ENCODE measurements at regions not wholly inside any gene's neighbourhood (a gene's known extent, or its start where the extent isn't known, plus 50 kb on each side); places are given as distances from the start of the nearest gene placed in this dataset.

DNA sequence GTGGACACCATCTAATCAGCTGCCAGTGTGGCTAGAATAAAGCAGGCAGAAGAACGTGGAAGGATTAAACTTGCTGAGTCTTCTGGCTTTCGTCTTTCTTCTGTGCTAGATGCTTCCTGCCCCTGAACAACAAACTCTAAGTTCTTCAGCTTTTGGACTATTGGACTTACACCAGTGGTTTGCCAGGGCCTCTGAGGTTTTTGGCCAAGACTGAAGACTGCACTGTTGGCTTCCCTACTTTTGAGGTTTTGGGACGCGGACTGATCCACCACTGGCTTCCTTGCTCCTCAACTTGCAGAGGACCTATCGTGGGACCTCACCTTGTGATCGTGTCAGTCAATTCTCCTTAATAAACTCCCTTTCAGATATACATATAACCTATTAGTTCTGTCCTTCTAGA is 696.1 kb upstream of the NCAM2 start:
- H3K36me3 ChIP-seq (ENCODE audit: control insufficient read depth, insufficient read depth, low read length), result no peaks in the 10 kb centered on the region
- TF ChIP-seq, protein P1, sequence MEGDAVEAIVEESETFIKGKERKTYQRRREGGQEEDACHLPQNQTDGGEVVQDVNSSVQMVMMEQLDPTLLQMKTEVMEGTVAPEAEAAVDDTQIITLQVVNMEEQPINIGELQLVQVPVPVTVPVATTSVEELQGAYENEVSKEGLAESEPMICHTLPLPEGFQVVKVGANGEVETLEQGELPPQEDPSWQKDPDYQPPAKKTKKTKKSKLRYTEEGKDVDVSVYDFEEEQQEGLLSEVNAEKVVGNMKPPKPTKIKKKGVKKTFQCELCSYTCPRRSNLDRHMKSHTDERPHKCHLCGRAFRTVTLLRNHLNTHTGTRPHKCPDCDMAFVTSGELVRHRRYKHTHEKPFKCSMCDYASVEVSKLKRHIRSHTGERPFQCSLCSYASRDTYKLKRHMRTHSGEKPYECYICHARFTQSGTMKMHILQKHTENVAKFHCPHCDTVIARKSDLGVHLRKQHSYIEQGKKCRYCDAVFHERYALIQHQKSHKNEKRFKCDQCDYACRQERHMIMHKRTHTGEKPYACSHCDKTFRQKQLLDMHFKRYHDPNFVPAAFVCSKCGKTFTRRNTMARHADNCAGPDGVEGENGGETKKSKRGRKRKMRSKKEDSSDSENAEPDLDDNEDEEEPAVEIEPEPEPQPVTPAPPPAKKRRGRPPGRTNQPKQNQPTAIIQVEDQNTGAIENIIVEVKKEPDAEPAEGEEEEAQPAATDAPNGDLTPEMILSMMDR (conservative IDR thresholded peaks at IDR 0.05), result no peak
- Mint-ChIP-seq H3K36me3 (ENCODE audit: low read depth) (no peaks in the 10 kb centered on the region), H3K4me3 (no peak overlapping the region), H3K9me3 (no peaks in the 10 kb centered on the region), H3K27me3 (ENCODE audit: insufficient read depth) (no peaks in the 10 kb centered on the region), H3K27ac (no peak overlapping the region), H3K4me1 (no peaks in the 10 kb centered on the region)
- H3K27ac ChIP-seq (ENCODE audit: low read depth, low read length), result no peak overlapping the region
- no peak overlapping the region for H3K4me3 ChIP-seq (ENCODE audit: low read length)
- no peaks in the 10 kb centered on the region for H3K4me1 ChIP-seq (ENCODE audit: control insufficient read depth, insufficient read depth, low read length)
- no peak for DNase-seq
- no peaks in the 10 kb centered on the region for H3K9me3 ChIP-seq (ENCODE audit: control insufficient read depth, low read length)
- no peak overlapping the region for H3K9ac ChIP-seq (ENCODE audit: extremely low read depth, low read length, poor library complexity, severe bottlenecking)
- WGBS, 2 experiments (ENCODE audit: insufficient coverage in 1 of 2, insufficient read length in 1 of 2), result 96 to 100% methylated on average over 5 to 6 of the region's 6 CpGs
- H3K27me3 ChIP-seq (ENCODE audit: control insufficient read depth, insufficient read depth, low read length, poor library complexity, severe bottlenecking), result no peaks in the 10 kb centered on the region

DNA sequence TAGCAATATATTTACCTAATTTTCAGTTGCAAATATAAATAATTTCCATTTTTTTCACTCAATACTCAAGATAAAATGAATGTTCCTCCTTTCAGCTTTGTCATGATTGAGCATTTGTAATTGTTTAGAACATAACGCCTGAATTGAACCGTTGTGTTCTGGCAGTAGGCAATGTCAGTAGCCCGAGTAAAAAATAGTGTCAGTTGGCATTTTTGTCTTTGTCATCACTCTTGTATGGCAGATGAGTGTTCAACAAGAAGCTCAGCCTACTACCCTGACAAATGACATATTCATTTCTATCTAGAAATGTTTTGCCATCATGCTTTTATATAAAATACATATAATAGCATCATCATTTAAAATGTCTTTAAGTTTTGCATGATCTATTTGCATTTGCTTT is 691.4 kb upstream of the NCAM2 start:
- 91 to 100% methylated on average over 3 of the region's 3 CpGs for WGBS, 2 experiments (ENCODE audit: insufficient coverage in 1 of 2, insufficient read length in 1 of 2)
- no peak overlapping the region for H3K4me3 Mint-ChIP-seq
- H3K27ac Mint-ChIP-seq, result no peak overlapping the region
- TF ChIP-seq, protein P1 (conservative IDR thresholded peaks at IDR 0.05), result no peak
- no peaks in the 10 kb centered on the region for H3K4me1 Mint-ChIP-seq
- no peak overlapping the region for H3K9ac ChIP-seq (ENCODE audit: extremely low read depth, low read length, poor library complexity, severe bottlenecking)
- H3K27me3 ChIP-seq (ENCODE audit: control insufficient read depth, insufficient read depth, low read length, poor library complexity, severe bottlenecking), result no peaks in the 10 kb centered on the region
- no peak overlapping the region for H3K4me3 ChIP-seq (ENCODE audit: low read length)
- no peaks in the 10 kb centered on the region for H3K9me3 ChIP-seq (ENCODE audit: control insufficient read depth, low read length)
- no peaks in the 10 kb centered on the region for H3K27me3 Mint-ChIP-seq (ENCODE audit: insufficient read depth)
- no peaks in the 10 kb centered on the region for H3K36me3 ChIP-seq (ENCODE audit: control insufficient read depth, insufficient read depth, low read length)
- H3K4me1 ChIP-seq (ENCODE audit: control insufficient read depth, insufficient read depth, low read length), result no peaks in the 10 kb centered on the region
- H3K27ac ChIP-seq (ENCODE audit: low read depth, low read length), result no peak overlapping the region
- no peaks in the 10 kb centered on the region for H3K9me3 Mint-ChIP-seq
- H3K36me3 Mint-ChIP-seq (ENCODE audit: low read depth), result no peaks in the 10 kb centered on the region
- DNase-seq, result no peak

DNA sequence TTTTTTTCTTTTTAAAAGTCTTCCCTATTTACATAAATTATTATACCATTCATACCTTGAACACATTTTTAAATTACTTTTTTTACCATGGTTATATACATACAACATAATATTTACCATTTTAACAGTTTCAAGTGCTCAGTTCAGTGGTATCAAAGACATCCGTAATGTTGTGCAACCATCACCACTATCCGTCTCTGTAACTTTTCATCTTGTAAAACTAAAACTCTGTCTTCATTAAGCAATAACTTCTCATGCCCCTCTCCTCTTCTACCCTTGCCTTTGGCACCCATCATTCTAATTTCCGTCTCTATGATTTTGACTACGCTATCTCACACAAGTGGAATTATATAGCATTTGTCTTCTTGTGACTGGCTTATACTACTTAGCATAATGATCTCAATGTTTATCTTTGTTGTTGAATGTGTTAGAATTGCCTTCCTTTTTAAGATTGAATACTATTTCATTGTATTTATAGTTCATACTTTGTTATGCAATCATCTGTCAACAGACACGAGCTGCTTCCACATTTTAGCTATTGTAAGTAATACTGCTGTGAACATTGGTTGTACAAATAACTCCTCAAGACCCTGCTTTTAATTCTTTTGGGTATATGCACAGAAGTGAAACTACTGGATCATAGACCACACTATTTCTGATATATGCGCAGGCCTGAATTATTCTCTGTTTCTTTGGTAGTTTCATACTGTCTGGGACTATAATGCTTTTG is 689.5 kb upstream of the NCAM2 start:
- no peaks in the 10 kb centered on the region for H3K4me1 ChIP-seq (ENCODE audit: control insufficient read depth, insufficient read depth, low read length)
- WGBS, 2 experiments (ENCODE audit: insufficient coverage in 1 of 2, insufficient read length in 1 of 2), result 91 to 97% methylated on average over 4 of the region's 6 CpGs
- Mint-ChIP-seq H3K4me3 (no peak overlapping the region), H3K36me3 (ENCODE audit: low read depth) (no peaks in the 10 kb centered on the region), H3K27me3 (ENCODE audit: insufficient read depth) (no peaks in the 10 kb centered on the region), H3K27ac (no peak overlapping the region), H3K4me1 (no peaks in the 10 kb centered on the region), H3K9me3 (no peaks in the 10 kb centered on the region)
- no peak overlapping the region for H3K4me3 ChIP-seq (ENCODE audit: low read length)
- no peaks in the 10 kb centered on the region for H3K27me3 ChIP-seq (ENCODE audit: control insufficient read depth, insufficient read depth, low read length, poor library complexity, severe bottlenecking)
- TF ChIP-seq, protein P1 (conservative IDR thresholded peaks at IDR 0.05), result no peak
- no peak for DNase-seq
- H3K27ac ChIP-seq (ENCODE audit: low read depth, low read length), result no peak overlapping the region
- no peaks in the 10 kb centered on the region for H3K9me3 ChIP-seq (ENCODE audit: control insufficient read depth, low read length)
- no peak overlapping the region for H3K9ac ChIP-seq (ENCODE audit: extremely low read depth, low read length, poor library complexity, severe bottlenecking)
- no peaks in the 10 kb centered on the region for H3K36me3 ChIP-seq (ENCODE audit: control insufficient read depth, insufficient read depth, low read length)

Measured in endodermal cell (in vitro differentiated cells).